ENCODE measurements at regions not wholly inside any gene's neighbourhood (a gene's known extent, or its start where the extent isn't known, plus 50 kb on each side); places are given as distances from the start of the nearest gene placed in this dataset.

DNA sequence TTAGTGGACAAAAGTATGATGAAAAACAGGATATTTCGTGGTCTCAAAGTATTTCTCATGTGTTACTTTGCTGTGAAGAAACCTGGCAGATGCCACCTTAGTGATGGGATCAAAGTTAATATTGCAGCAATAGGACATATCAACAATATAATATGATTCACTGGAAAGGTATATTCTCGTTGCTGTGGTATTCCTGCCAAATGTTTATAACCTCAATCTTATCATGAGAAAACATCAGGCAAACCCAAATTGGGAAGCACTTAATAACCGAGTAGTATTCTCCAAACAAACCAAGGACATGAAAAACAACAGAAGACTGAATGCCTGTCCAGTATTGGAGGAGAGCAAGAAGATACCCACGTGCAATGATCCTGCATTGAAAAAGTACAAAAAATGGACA, 302.6 kb upstream of the MC4R start:
- Histone ChIP-seq H3K27me3 (ENCODE audit: insufficient read depth, low read length) (no peaks in the 10 kb centered on the region), H2AFZ (ENCODE audit: low read length) (no peak overlapping the region), H3K79me2 (ENCODE audit: insufficient read depth, low read length) (no peaks in the 10 kb centered on the region), H3K4me3 (ENCODE audit: low read depth, low read length, poor library complexity, severe bottlenecking) (no peak overlapping the region), H3K27ac (ENCODE audit: low read depth, low read length, poor library complexity, severe bottlenecking) (no peak overlapping the region), H3F3A (ENCODE audit: insufficient read depth, low read length) (no peaks in the 10 kb centered on the region), H3K9ac (ENCODE audit: low read length) (no peak overlapping the region), H3K4me2 (ENCODE audit: low read length) (no peak overlapping the region), H3K9me2 (ENCODE audit: low read depth, low read length) (no peaks in the 10 kb centered on the region), H3K36me3 (ENCODE audit: insufficient read depth, low read length) (no peaks in the 10 kb centered on the region), H3K4me1 (ENCODE audit: insufficient read depth, low read length, severe bottlenecking) (no peaks in the 10 kb centered on the region), H3K9me3 (ENCODE audit: low read length) (no peaks in the 10 kb centered on the region), H4K20me1 (ENCODE audit: insufficient read depth, low read length) (no peaks in the 10 kb centered on the region)
- TF ChIP-seq EZH2 (IDR thresholded peaks at IDR 0.05; ENCODE audit: borderline replicate concordance, low read length) = no peak
- TF ChIP-seq, protein P1, sequence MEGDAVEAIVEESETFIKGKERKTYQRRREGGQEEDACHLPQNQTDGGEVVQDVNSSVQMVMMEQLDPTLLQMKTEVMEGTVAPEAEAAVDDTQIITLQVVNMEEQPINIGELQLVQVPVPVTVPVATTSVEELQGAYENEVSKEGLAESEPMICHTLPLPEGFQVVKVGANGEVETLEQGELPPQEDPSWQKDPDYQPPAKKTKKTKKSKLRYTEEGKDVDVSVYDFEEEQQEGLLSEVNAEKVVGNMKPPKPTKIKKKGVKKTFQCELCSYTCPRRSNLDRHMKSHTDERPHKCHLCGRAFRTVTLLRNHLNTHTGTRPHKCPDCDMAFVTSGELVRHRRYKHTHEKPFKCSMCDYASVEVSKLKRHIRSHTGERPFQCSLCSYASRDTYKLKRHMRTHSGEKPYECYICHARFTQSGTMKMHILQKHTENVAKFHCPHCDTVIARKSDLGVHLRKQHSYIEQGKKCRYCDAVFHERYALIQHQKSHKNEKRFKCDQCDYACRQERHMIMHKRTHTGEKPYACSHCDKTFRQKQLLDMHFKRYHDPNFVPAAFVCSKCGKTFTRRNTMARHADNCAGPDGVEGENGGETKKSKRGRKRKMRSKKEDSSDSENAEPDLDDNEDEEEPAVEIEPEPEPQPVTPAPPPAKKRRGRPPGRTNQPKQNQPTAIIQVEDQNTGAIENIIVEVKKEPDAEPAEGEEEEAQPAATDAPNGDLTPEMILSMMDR (IDR thresholded peaks at IDR 0.05; ENCODE audit: low read length) = no peak

DNA sequence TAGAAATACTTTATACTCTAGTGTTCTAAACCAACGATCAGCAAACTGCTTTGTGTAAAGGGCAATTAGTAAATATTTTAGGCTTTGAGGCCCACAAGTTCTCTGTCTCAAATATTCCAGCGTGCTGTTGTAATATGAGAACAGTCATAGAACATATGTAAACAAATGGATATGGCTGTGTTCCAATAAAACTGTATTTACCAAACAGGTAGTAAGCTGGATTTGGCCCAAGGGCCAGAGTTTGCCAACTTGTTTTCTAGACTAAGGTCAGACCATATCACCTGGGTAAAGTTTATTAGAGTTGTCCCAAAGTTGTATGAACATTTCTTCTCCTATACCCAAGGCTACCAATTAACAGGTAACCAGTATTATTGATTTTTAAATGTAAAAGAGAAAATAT, 303.2 kb upstream of the MC4R start:
- no peaks in the 10 kb centered on the region for H3K4me1 ChIP-seq (ENCODE audit: insufficient read depth, low read length, severe bottlenecking)
- no peak overlapping the region for H3K4me3 ChIP-seq (ENCODE audit: low read depth, low read length, poor library complexity, severe bottlenecking)
- H3K27ac ChIP-seq (ENCODE audit: low read depth, low read length, poor library complexity, severe bottlenecking) = no peak overlapping the region

GRCh38 chr18:60676815-60677214, 304.2 kb upstream of the MC4R start:
- H3K4me1 ChIP-seq (ENCODE audit: insufficient read depth, low read length, severe bottlenecking) = no peaks in the 10 kb centered on the region
- no peaks in the 10 kb centered on the region for H3K36me3 ChIP-seq (ENCODE audit: insufficient read depth, low read length)
- H2AFZ ChIP-seq (ENCODE audit: low read length) = no peak overlapping the region
- H3K4me3 ChIP-seq (ENCODE audit: low read depth, low read length, poor library complexity, severe bottlenecking) = no peak overlapping the region
- H4K20me1 ChIP-seq (ENCODE audit: insufficient read depth, low read length) = no peaks in the 10 kb centered on the region
- no peaks in the 10 kb centered on the region for H3K9me2 ChIP-seq (ENCODE audit: low read depth, low read length)
- no peaks in the 10 kb centered on the region for H3K9me3 ChIP-seq (ENCODE audit: low read length)
- no peak overlapping the region for H3K27ac ChIP-seq (ENCODE audit: low read depth, low read length, poor library complexity, severe bottlenecking)
- no peaks in the 10 kb centered on the region for H3K27me3 ChIP-seq (ENCODE audit: insufficient read depth, low read length)
- no peak for TF ChIP-seq EZH2 (IDR thresholded peaks at IDR 0.05; ENCODE audit: borderline replicate concordance, low read length)
- TF ChIP-seq, protein P1 (IDR thresholded peaks at IDR 0.05; ENCODE audit: low read length) = peak; percentile 22; the same call in 1 of the 2 replicates
- no peak overlapping the region for H3K9ac ChIP-seq (ENCODE audit: low read length)
- no peak overlapping the region for H3K4me2 ChIP-seq (ENCODE audit: low read length)
- H3K79me2 ChIP-seq (ENCODE audit: insufficient read depth, low read length) = no peaks in the 10 kb centered on the region
- H3F3A ChIP-seq (ENCODE audit: insufficient read depth, low read length) = no peaks in the 10 kb centered on the region

More for the DNA sequence above, 303.2 kb upstream of the MC4R start:
- Histone ChIP-seq H3K9me2 (ENCODE audit: low read depth, low read length) (no peaks in the 10 kb centered on the region), H3K4me2 (ENCODE audit: low read length) (no peak overlapping the region), H3F3A (ENCODE audit: insufficient read depth, low read length) (no peaks in the 10 kb centered on the region), H3K36me3 (ENCODE audit: insufficient read depth, low read length) (no peaks in the 10 kb centered on the region), H3K9ac (ENCODE audit: low read length) (no peak overlapping the region), H3K9me3 (ENCODE audit: low read length) (no peaks in the 10 kb centered on the region), H2AFZ (ENCODE audit: low read length) (no peak overlapping the region), H3K27me3 (ENCODE audit: insufficient read depth, low read length) (no peaks in the 10 kb centered on the region), H4K20me1 (ENCODE audit: insufficient read depth, low read length) (no peaks in the 10 kb centered on the region), H3K79me2 (ENCODE audit: insufficient read depth, low read length) (no peaks in the 10 kb centered on the region)
- TF ChIP-seq EZH2 (IDR thresholded peaks at IDR 0.05; ENCODE audit: borderline replicate concordance, low read length) = no peak
- TF ChIP-seq, protein P1 (IDR thresholded peaks at IDR 0.05; ENCODE audit: low read length) = no peak

Measured in OCI-LY1 (cell line).